ENCODE measurements at regions not wholly inside any gene's neighbourhood (a gene's known extent, or its start where the extent isn't known, plus 50 kb on each side); places are given as distances from the start of the nearest gene placed in this dataset.

DNA sequence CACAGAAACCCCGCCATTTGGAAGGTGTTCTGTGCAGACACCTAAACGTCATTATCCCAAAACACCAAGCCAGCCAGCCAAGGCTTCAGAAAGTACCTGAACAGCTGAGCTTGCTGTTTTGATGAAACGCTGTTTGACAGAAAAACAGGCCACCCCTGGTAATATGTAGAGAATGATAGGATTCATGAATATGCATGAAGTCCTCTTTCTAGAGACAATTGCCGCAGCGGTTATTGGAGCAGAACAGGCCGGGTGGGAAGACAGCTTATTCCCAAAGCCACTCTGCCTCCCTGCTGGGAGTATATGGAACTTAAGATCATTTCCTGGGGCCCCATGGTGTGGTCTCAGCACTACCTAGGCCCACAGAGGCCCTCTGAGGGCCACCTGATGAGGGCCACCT, 229.5 kb downstream of the UQCRFS1 start:
- TF ChIP-seq, protein P1, sequence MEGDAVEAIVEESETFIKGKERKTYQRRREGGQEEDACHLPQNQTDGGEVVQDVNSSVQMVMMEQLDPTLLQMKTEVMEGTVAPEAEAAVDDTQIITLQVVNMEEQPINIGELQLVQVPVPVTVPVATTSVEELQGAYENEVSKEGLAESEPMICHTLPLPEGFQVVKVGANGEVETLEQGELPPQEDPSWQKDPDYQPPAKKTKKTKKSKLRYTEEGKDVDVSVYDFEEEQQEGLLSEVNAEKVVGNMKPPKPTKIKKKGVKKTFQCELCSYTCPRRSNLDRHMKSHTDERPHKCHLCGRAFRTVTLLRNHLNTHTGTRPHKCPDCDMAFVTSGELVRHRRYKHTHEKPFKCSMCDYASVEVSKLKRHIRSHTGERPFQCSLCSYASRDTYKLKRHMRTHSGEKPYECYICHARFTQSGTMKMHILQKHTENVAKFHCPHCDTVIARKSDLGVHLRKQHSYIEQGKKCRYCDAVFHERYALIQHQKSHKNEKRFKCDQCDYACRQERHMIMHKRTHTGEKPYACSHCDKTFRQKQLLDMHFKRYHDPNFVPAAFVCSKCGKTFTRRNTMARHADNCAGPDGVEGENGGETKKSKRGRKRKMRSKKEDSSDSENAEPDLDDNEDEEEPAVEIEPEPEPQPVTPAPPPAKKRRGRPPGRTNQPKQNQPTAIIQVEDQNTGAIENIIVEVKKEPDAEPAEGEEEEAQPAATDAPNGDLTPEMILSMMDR (conservative IDR thresholded peaks at IDR 0.05; ENCODE audit: low read length), result no peak
- no peak for TF ChIP-seq EZH2phosphoT487 (IDR thresholded peaks at IDR 0.05; ENCODE audit: borderline replicate concordance)

All from Loucy (cell line).